ENCODE measurements at regions not wholly inside any gene's neighbourhood (a gene's known extent, or its start where the extent isn't known, plus 50 kb on each side); places are given as distances from the start of the nearest gene placed in this dataset.

- WGBS, result no CpG with 5 or more reads among the region's 15 CpGs
- H3K27me3 ChIP-seq (ENCODE audit: insufficient read depth, low read length), result peaks cover 2% of the 10 kb centered on the region; the same call in 1 of the 2 replicates
- H3K4me1 ChIP-seq (ENCODE audit: insufficient read depth, low read length), result no peaks in the 10 kb centered on the region
- H3K27ac ChIP-seq (ENCODE audit: low read depth, low read length), result no peak overlapping the region
- no peaks in the 10 kb centered on the region for H3K36me3 ChIP-seq (ENCODE audit: insufficient read depth, low read length)
- no peak overlapping the region for H3K9ac ChIP-seq (ENCODE audit: low read depth, low read length)
- H3K9me3 ChIP-seq (ENCODE audit: insufficient read depth, low read depth, low read length), result no peaks in the 10 kb centered on the region
- H3K4me3 ChIP-seq (ENCODE audit: low read length), result no peak overlapping the region
Measured at GRCh38 chr4:18369561-18369960, 348.0 kb upstream of the LCORL start.

GRCh38 chr4:18366892-18367291 is 345.3 kb upstream of the LCORL start:
- Histone ChIP-seq H3K27me3 (ENCODE audit: insufficient read depth, low read length) (no peaks in the 10 kb centered on the region), H3K9ac (ENCODE audit: low read depth, low read length) (no peak overlapping the region), H3K9me3 (ENCODE audit: insufficient read depth, low read depth, low read length) (no peaks in the 10 kb centered on the region), H3K4me3 (ENCODE audit: low read length) (no peak overlapping the region), H3K36me3 (ENCODE audit: insufficient read depth, low read length) (no peaks in the 10 kb centered on the region), H3K27ac (ENCODE audit: low read depth, low read length) (no peak overlapping the region), H3K4me1 (ENCODE audit: insufficient read depth, low read length) (no peaks in the 10 kb centered on the region)
- WGBS, result 89% methylated on average over 1 of the region's 2 CpGs

DNA sequence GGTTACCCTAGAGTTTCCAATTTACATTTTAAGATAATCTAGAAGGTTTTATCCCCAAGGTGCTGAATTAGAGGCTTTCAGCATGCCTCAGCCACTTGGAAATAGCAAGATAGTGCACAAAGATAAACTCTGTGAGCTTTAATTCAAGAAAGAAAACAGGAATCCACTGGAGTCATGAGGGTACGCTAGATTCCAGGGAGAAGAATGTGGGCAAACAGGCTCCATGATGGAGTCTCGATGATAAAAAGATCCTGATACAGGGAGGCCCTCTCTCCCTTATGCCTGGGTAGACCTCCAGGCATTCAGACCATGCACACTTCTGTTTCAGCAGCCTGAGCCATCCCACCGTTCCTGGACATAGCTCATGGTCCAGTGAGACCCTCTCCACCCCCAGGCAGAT is 344.6 kb upstream of the LCORL start:
- 94% methylated on average over 3 of the region's 3 CpGs for WGBS
- H3K36me3 ChIP-seq (ENCODE audit: insufficient read depth, low read length), result no peaks in the 10 kb centered on the region
- no peak overlapping the region for H3K9ac ChIP-seq (ENCODE audit: low read depth, low read length)
- no peak overlapping the region for H3K27ac ChIP-seq (ENCODE audit: low read depth, low read length)
- no peaks in the 10 kb centered on the region for H3K4me1 ChIP-seq (ENCODE audit: insufficient read depth, low read length)
- no peak overlapping the region for H3K4me3 ChIP-seq (ENCODE audit: low read length)
- H3K27me3 ChIP-seq (ENCODE audit: insufficient read depth, low read length), result no peaks in the 10 kb centered on the region
- H3K9me3 ChIP-seq (ENCODE audit: insufficient read depth, low read depth, low read length), result no peaks in the 10 kb centered on the region

DNA sequence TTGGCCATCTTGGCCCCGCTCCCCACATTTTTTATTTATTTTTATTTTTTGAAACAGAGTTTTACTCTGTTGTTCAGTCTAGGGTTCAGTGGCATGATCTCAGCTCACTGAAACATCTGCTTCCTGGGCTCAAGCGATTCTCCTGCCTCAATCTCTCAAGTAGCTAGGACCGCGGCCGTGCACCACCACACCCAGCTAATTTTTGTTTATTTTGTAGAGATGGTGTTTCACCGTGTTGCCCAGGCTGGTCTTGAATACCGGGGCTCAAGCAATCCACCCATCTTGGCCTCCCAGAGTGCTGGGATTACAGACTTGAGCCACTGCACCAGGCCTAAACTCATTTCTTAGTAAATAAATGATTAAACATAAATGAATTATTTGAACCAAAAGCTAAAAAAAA is 322.0 kb upstream of the LCORL start:
- Histone ChIP-seq H3K27ac (ENCODE audit: low read depth, low read length) (no peak overlapping the region), H3K4me3 (ENCODE audit: low read length) (no peak overlapping the region), H3K27me3 (ENCODE audit: insufficient read depth, low read length) (no peaks in the 10 kb centered on the region), H3K4me1 (ENCODE audit: insufficient read depth, low read length) (no peaks in the 10 kb centered on the region), H3K36me3 (ENCODE audit: insufficient read depth, low read length) (no peaks in the 10 kb centered on the region), H3K9ac (ENCODE audit: low read depth, low read length) (no peak overlapping the region), H3K9me3 (ENCODE audit: insufficient read depth, low read depth, low read length) (no peaks in the 10 kb centered on the region)
- WGBS, result 99% methylated on average over 5 of the region's 7 CpGs

DNA sequence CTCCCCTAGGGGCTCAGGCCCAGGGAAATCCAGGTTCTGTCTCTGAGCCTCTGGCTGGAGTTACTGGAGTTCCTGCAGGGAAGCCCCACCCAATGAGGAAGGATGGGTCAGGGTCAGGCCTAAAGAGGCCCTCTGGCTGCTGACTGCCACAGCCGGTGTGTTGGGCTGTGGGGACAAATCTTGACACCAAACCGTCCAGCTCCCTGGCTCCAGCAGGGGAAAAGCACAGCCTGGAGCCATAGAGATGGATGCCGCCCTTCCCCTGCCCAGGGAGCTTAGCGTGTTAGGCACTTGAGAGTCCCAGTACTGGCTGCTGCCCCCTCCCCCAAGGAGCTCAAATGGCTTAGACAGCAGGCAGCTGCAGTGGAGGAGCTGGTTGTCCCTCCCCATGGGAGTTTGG is 321.3 kb upstream of the LCORL start:
- 92% methylated on average over 4 of the region's 4 CpGs for WGBS
- no peaks in the 10 kb centered on the region for H3K9me3 ChIP-seq (ENCODE audit: insufficient read depth, low read depth, low read length)
- H3K4me3 ChIP-seq (ENCODE audit: low read length), result no peak overlapping the region
- H3K36me3 ChIP-seq (ENCODE audit: insufficient read depth, low read length), result no peaks in the 10 kb centered on the region
- no peaks in the 10 kb centered on the region for H3K27me3 ChIP-seq (ENCODE audit: insufficient read depth, low read length)
- no peaks in the 10 kb centered on the region for H3K4me1 ChIP-seq (ENCODE audit: insufficient read depth, low read length)
- H3K9ac ChIP-seq (ENCODE audit: low read depth, low read length), result no peak overlapping the region
- H3K27ac ChIP-seq (ENCODE audit: low read depth, low read length), result no peak overlapping the region

- WGBS, result 88% methylated on average over 5 of the region's 5 CpGs
Measured at GRCh38 chr4:18321956-18322530, 300.5 kb upstream of the LCORL start.

GRCh38 chr4:18319431-18319830 is 297.9 kb upstream of the LCORL start:
- Histone ChIP-seq H3K27me3 (ENCODE audit: insufficient read depth, low read length) (no peaks in the 10 kb centered on the region), H3K9me3 (ENCODE audit: insufficient read depth, low read depth, low read length) (no peaks in the 10 kb centered on the region), H3K27ac (ENCODE audit: low read depth, low read length) (no peak overlapping the region), H3K4me1 (ENCODE audit: insufficient read depth, low read length) (no peaks in the 10 kb centered on the region), H3K9ac (ENCODE audit: low read depth, low read length) (no peak overlapping the region), H3K36me3 (ENCODE audit: insufficient read depth, low read length) (no peaks in the 10 kb centered on the region), H3K4me3 (ENCODE audit: low read length) (no peak overlapping the region)
- 92% methylated on average over 6 of the region's 6 CpGs for WGBS

More at GRCh38 chr4:18321956-18322530, 300.5 kb upstream of the LCORL start:
- no peaks in the 10 kb centered on the region for H3K36me3 ChIP-seq (ENCODE audit: insufficient read depth, low read length)
- no peak overlapping the region for H3K27ac ChIP-seq (ENCODE audit: low read depth, low read length)
- no peaks in the 10 kb centered on the region for H3K9me3 ChIP-seq (ENCODE audit: insufficient read depth, low read depth, low read length)
- H3K4me1 ChIP-seq (ENCODE audit: insufficient read depth, low read length), result no peaks in the 10 kb centered on the region
- H3K9ac ChIP-seq (ENCODE audit: low read depth, low read length), result no peak overlapping the region
- no peak overlapping the region for H3K4me3 ChIP-seq (ENCODE audit: low read length)
- no peaks in the 10 kb centered on the region for H3K27me3 ChIP-seq (ENCODE audit: insufficient read depth, low read length)

DNA sequence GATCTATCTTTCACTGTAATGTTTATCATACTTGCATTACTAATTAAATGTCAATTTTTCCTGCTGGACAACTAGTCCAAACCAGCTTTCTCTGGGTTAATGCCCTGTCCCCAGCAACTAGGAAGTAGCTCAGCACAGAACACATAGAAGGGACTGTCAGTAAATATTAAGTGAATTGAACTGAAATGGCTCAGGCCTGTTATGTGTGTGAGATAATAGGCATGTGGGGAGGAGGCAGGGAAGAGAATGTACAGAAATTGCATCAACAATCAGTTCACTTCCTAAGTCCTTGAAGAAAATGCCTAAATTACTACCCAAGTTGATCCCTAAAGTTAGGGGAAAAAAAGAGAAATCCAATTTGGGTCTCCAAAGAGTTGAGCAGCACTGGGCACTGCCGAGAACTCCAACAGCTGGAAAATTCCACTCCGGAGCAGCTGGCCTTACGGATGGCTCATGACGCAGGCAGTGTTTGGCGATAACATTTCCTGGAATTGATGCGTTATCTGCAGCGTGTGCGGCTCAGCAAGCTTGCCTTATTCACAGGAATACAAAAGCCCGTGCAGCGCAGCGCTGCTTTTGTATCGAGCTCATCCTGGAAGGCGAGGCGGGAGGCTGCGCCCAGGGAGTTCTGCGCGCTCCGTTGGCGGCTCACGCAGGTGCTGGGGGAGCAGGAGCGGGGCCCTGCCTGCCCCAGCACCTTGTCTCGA is 297.3 kb upstream of the LCORL start:
- no peaks in the 10 kb centered on the region for H3K27me3 ChIP-seq (ENCODE audit: insufficient read depth, low read length)

GRCh38 chr4:18314731-18315130 is 293.2 kb upstream of the LCORL start:
- Histone ChIP-seq H3K27ac (ENCODE audit: low read depth, low read length) (no peak overlapping the region), H3K9ac (ENCODE audit: low read depth, low read length) (no peak overlapping the region), H3K4me1 (ENCODE audit: insufficient read depth, low read length) (no peaks in the 10 kb centered on the region), H3K27me3 (ENCODE audit: insufficient read depth, low read length) (no peaks in the 10 kb centered on the region), H3K36me3 (ENCODE audit: insufficient read depth, low read length) (no peaks in the 10 kb centered on the region), H3K4me3 (ENCODE audit: low read length) (no peak overlapping the region), H3K9me3 (ENCODE audit: insufficient read depth, low read depth, low read length) (no peaks in the 10 kb centered on the region)
- 97% methylated on average over 3 of the region's 3 CpGs for WGBS

More for the DNA sequence above, 297.3 kb upstream of the LCORL start:
- 97% methylated on average over 22 of the region's 22 CpGs for WGBS
- Histone ChIP-seq H3K36me3 (ENCODE audit: insufficient read depth, low read length) (no peaks in the 10 kb centered on the region), H3K9me3 (ENCODE audit: insufficient read depth, low read depth, low read length) (no peaks in the 10 kb centered on the region), H3K4me1 (ENCODE audit: insufficient read depth, low read length) (no peaks in the 10 kb centered on the region), H3K4me3 (ENCODE audit: low read length) (no peak overlapping the region), H3K9ac (ENCODE audit: low read depth, low read length) (no peak overlapping the region), H3K27ac (ENCODE audit: low read depth, low read length) (no peak overlapping the region)

DNA sequence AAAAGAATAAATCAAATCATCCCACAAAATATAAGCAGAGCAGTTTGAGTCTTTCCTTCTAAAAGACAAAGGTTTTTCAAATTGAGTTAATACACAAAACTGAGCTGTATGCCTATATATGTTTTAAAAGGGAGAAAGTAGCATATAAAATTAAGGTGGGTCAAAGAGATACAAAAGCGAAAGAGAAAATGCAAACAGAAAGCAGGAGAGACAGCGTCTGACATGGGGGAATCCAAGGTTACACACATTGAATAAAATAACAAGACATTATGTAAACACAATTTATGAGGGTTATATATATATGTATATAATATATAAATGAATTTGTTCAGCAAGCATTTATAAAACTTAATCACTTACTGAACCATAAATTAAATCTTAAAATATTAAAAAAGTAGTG is 276.1 kb upstream of the LCORL start:
- H3K27ac ChIP-seq (ENCODE audit: low read depth, low read length), result no peak overlapping the region
- no peaks in the 10 kb centered on the region for H3K9me3 ChIP-seq (ENCODE audit: insufficient read depth, low read depth, low read length)
- H3K9ac ChIP-seq (ENCODE audit: low read depth, low read length), result no peak overlapping the region
- no peaks in the 10 kb centered on the region for H3K27me3 ChIP-seq (ENCODE audit: insufficient read depth, low read length)
- WGBS, result 71% methylated on average over 2 of the region's 2 CpGs
- H3K4me1 ChIP-seq (ENCODE audit: insufficient read depth, low read length), result no peaks in the 10 kb centered on the region
- no peak overlapping the region for H3K4me3 ChIP-seq (ENCODE audit: low read length)
- no peaks in the 10 kb centered on the region for H3K36me3 ChIP-seq (ENCODE audit: insufficient read depth, low read length)

DNA sequence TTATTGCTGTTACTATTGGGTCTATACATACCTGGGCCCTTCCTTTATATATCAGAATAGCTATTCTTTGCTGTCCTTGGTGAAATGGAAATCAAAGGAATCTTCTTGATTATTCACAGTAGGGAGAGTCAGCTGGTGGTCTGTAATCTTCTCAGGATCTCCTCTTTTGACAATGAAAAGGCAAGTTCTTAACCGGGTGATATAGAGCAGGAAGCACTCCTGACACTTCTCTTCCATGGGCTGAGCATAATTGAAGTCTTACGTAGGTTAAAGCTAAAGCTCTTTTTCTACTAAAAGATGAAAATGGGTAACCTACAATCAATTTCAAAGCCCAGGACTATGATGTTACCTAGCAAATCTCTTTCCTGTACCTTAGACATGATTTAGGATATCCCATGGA is 274.9 kb upstream of the LCORL start:
- H3K36me3 ChIP-seq (ENCODE audit: insufficient read depth, low read length), result no peaks in the 10 kb centered on the region
- no peak overlapping the region for H3K4me3 ChIP-seq (ENCODE audit: low read length)
- H3K27ac ChIP-seq (ENCODE audit: low read depth, low read length), result no peak overlapping the region
- H3K27me3 ChIP-seq (ENCODE audit: insufficient read depth, low read length), result no peaks in the 10 kb centered on the region
- no peaks in the 10 kb centered on the region for H3K4me1 ChIP-seq (ENCODE audit: insufficient read depth, low read length)
- 62% methylated on average over 2 of the region's 2 CpGs for WGBS
- H3K9ac ChIP-seq (ENCODE audit: low read depth, low read length), result no peak overlapping the region
- H3K9me3 ChIP-seq (ENCODE audit: insufficient read depth, low read depth, low read length), result no peaks in the 10 kb centered on the region

DNA sequence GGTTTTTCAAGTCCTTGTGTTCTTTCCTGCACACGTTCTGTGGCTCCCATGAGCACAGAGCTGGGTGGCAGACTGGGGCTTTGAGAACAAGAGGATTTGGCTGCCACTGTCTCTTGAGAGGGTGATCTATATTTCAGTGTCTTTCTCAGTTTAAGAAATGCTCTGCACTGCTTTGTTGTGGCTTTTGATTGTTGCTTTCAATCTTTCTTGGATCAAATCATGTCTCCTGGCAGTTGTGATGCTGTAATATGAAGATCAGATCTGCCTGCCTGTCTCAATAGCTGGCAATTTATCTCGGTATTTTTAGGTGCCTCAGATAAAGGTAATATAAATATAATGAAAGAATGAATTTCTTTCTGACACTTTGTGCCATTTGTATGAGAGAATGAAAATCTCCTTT is 273.3 kb upstream of the LCORL start:
- no peaks in the 10 kb centered on the region for H3K36me3 ChIP-seq (ENCODE audit: insufficient read depth, low read length)
- H3K9ac ChIP-seq (ENCODE audit: low read depth, low read length), result no peak overlapping the region
- H3K4me3 ChIP-seq (ENCODE audit: low read length), result no peak overlapping the region
- H3K27me3 ChIP-seq (ENCODE audit: insufficient read depth, low read length), result no peaks in the 10 kb centered on the region
- WGBS, result 87% methylated on average over 2 of the region's 2 CpGs
- no peaks in the 10 kb centered on the region for H3K4me1 ChIP-seq (ENCODE audit: insufficient read depth, low read length)
- no peaks in the 10 kb centered on the region for H3K9me3 ChIP-seq (ENCODE audit: insufficient read depth, low read depth, low read length)
- H3K27ac ChIP-seq (ENCODE audit: low read depth, low read length), result no peak overlapping the region

Measured in HUES64 (cell line).